Caco-2 (cell line): ENCODE measurements at regions not wholly inside any gene's neighbourhood (a gene's known extent, or its start where the extent isn't known, plus 50 kb on each side); places are given as distances from the start of the nearest gene placed in this dataset.

Experiments used
- BruUV-seq: library from RNA; stranded (reverse); fragments of 400-500 nt; replicated peaks from 2 replicates; lab custom pipeline; 2021; lab: Mats Ljungman, UMichigan
- CTCF ChIA-PET: fragments of 300-600 bp; sonication (Branson Sonifier 250); formaldehyde crosslinking; loops from one replicate; lab custom pipeline; 2022; ENCODE audit warnings: antibody characterized with exemption; lab: Charles Lee
- POLR2A ChIA-PET: fragments of 300-600 bp; sonication (Branson Sonifier 250); formaldehyde crosslinking; loops from one replicate; lab custom pipeline; 2022; ENCODE audit warnings: antibody characterized with exemption; lab: Charles Lee
- DNase-seq, 2 experiments: peaks; one replicate each; pipeline versions ENCODE4 v3.0.0 to v3.0.0-alpha.2; 2020 to 2022
- H3K27me3 ChIP-seq: replicated peaks from 2 replicates; pipeline ENCODE4 v1.6.0; 2011; ENCODE audit warnings: low read length; ENCODE audit not compliant: control insufficient read depth, insufficient read depth
- H3K36me3 ChIP-seq: 2 replicates; pipeline ENCODE4 v1.5.1; 2011; ENCODE audit warnings: low read length; ENCODE audit not compliant: control insufficient read depth, insufficient read depth
- H3K4me1 ChIP-seq: fragments of 250-450 bp; sonication (Bioruptor Pico); 2 replicates; pipeline ENCODE4 v1.5.1; 2020; ENCODE audit warnings: mild to moderate bottlenecking
- H3K4me3 ChIP-seq: 2 replicates; pipeline ENCODE4 v1.5.1; 2011; ENCODE audit warnings: low read depth, mild to moderate bottlenecking, control low read depth, low read length
- H3K9me3 ChIP-seq: fragments of 250-450 bp; sonication (Bioruptor Pico); 2 replicates; pipeline ENCODE4 v1.5.1; 2020; ENCODE audit warnings: mild to moderate bottlenecking, moderate library complexity
- H3K27ac Mint-ChIP-seq: one replicate; pipeline ENCODE4 v1.8.0; 2022; ENCODE audit warnings: mixed read lengths; ENCODE audit not compliant: unreplicated experiment
- H3K27me3 Mint-ChIP-seq: one replicate; pipeline ENCODE4 v1.8.0; 2022; ENCODE audit warnings: mixed read lengths; ENCODE audit not compliant: insufficient read depth, unreplicated experiment
- H3K36me3 Mint-ChIP-seq: one replicate; pipeline ENCODE4 v1.8.0; 2022; ENCODE audit warnings: mild to moderate bottlenecking, mixed read lengths; ENCODE audit not compliant: insufficient read depth, unreplicated experiment
- H3K4me1 Mint-ChIP-seq: one replicate; pipeline ENCODE4 v1.8.0; 2022; ENCODE audit warnings: low read depth, mixed read lengths; ENCODE audit not compliant: unreplicated experiment
- H3K4me3 Mint-ChIP-seq: one replicate; pipeline ENCODE4 v1.8.0; 2022; ENCODE audit warnings: mild to moderate bottlenecking, moderate library complexity, mixed read lengths; ENCODE audit not compliant: unreplicated experiment
- H3K9me3 Mint-ChIP-seq: one replicate; pipeline ENCODE4 v1.8.0; 2022; ENCODE audit warnings: mixed read lengths; ENCODE audit not compliant: unreplicated experiment
- CTCF ChIP-seq, 2 experiments: fragments of 200-600 bp in 1 of 2; IDR thresholded peaks; 1 replicate in 1 of 2; 2 replicates in 1 of 2; pipeline versions ENCODE4 v1.5.1 to v1.8.0; 2011 to 2022; ENCODE audit warnings: antibody characterized with exemption in 1 of 2, control low read depth in 1 of 2, inconsistent platforms in 1 of 2, low read depth in 1 of 2, low read length in 1 of 2, mild to moderate bottlenecking in 1 of 2, moderate library complexity in 1 of 2; ENCODE audit not compliant: insufficient read depth in 1 of 2, severe bottlenecking in 1 of 2, unreplicated experiment in 1 of 2
- intact Hi-C: fragments of 100-400 bp; cut with micrococcal nuclease; formaldehyde crosslinking; loops from one replicate; pipeline ENCODE4 v1.10.0; 2022; ENCODE audit not compliant: unreplicated experiment

GRCh38 chr9:111730937-111731567, 63.7 kb downstream of the SHOC1 start:
- no TSS peak for BruUV-seq
- Mint-ChIP-seq H3K36me3 (no peaks in the 10 kb centered on the region), H3K9me3 (peaks cover 11% of the 10 kb centered on the region), H3K27me3 (no peaks in the 10 kb centered on the region), H3K4me3 (no peak overlapping the region), H3K4me1 (peaks cover 14% of the 10 kb centered on the region), H3K27ac (no peak overlapping the region)
- Histone ChIP-seq H3K4me1 (peaks cover 13% of the 10 kb centered on the region), H3K4me3 (no peak overlapping the region), H3K9me3 (peaks cover 13% of the 10 kb centered on the region), H3K36me3 (no peaks in the 10 kb centered on the region), H3K27me3 (no peaks in the 10 kb centered on the region)
- DNase-seq: no peak
- no peak for TF ChIP-seq CTCF (IDR thresholded peaks at IDR 0.05; ENCODE audit: insufficient read depth in 1 of 2, low read depth in 1 of 2, low read length in 1 of 2, severe bottlenecking in 1 of 2, unreplicated experiment in 1 of 2)
- CTCF ChIA-PET: no interaction called here
- POLR2A ChIA-PET: no interaction called here
- intact Hi-C loops: no loop called here

- ChIA-PET CTCF (no interaction called here), POLR2A (no interaction called here)
- Mint-ChIP-seq H3K9me3 (peaks cover 7% of the 10 kb centered on the region), H3K36me3 (no peaks in the 10 kb centered on the region), H3K27me3 (no peaks in the 10 kb centered on the region), H3K4me3 (no peak overlapping the region), H3K4me1 (peaks cover 14% of the 10 kb centered on the region), H3K27ac (no peak overlapping the region)
- Histone ChIP-seq H3K4me1 (peaks cover 13% of the 10 kb centered on the region), H3K36me3 (no peaks in the 10 kb centered on the region), H3K9me3 (peaks cover 13% of the 10 kb centered on the region), H3K4me3 (no peak overlapping the region), H3K27me3 (no peaks in the 10 kb centered on the region)
- DNase-seq: peak in 1 of 2 experiments; percentile 2
- BruUV-seq: no TSS peak
- no peak for TF ChIP-seq CTCF (IDR thresholded peaks at IDR 0.05; ENCODE audit: insufficient read depth in 1 of 2, low read depth in 1 of 2, low read length in 1 of 2, severe bottlenecking in 1 of 2, unreplicated experiment in 1 of 2)
- intact Hi-C loops: no loop called here
These were observed 65.9 kb downstream of the SHOC1 start for GRCh38 chr9:111728617-111729366.

DNA sequence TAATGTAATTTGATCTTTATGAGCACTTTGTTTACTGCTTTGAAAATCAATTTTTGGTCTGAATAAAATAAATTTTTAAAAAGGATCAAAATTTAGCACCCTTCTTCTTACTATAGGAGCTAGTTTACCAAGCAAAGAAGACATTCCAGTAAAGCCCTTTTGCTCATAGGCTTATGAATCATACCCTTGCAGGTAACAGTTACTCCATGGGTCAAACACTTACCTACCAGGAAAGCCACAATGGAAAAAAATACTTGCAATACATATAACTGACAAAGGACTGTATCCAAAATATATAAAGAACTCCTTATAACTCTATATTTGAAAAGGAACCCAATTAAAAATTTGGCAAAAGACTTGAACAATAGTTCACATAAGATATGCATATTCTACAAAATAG, 66.6 kb downstream of the SHOC1 start:
- DNase-seq: no peak
- Histone ChIP-seq H3K9me3 (peaks cover 13% of the 10 kb centered on the region), H3K27me3 (no peaks in the 10 kb centered on the region), H3K4me1 (peaks cover 13% of the 10 kb centered on the region), H3K4me3 (no peak overlapping the region), H3K36me3 (no peaks in the 10 kb centered on the region)
- Mint-ChIP-seq H3K27me3 (no peaks in the 10 kb centered on the region), H3K36me3 (no peaks in the 10 kb centered on the region), H3K27ac (no peak overlapping the region), H3K4me3 (no peak overlapping the region), H3K9me3 (peaks cover 7% of the 10 kb centered on the region), H3K4me1 (peaks cover 14% of the 10 kb centered on the region)
- TF ChIP-seq CTCF (IDR thresholded peaks at IDR 0.05; ENCODE audit: insufficient read depth in 1 of 2, low read depth in 1 of 2, low read length in 1 of 2, severe bottlenecking in 1 of 2, unreplicated experiment in 1 of 2): no peak
- intact Hi-C loops: no loop called here
- ChIA-PET POLR2A (no interaction called here), CTCF (no interaction called here)
- no TSS peak for BruUV-seq
